Upper lobe of left lung (tissue), 6 donors: ENCODE measurements at regions not wholly inside any gene's neighbourhood (a gene's known extent, or its start where the extent isn't known, plus 50 kb on each side); places are given as distances from the start of the nearest gene placed in this dataset.

Source experiments
- ATAC-seq, 2 donors: fragments of 200-7000 bp; cut with Tn5 transposase; one replicate each; pipeline ENCODE4 v1.9.1; 2022; ENCODE audit warnings: mild to moderate bottlenecking in 2 of 2, moderate library complexity in 2 of 2; ENCODE audit not compliant: low FRiP score in 2 of 2
- DNase-seq, 2 donors: peaks; one replicate each; pipeline ENCODE4 v3.0.0-alpha.2; 2019 to 2020
- H3K27ac ChIP-seq, 4 donors: fragments of 200-600 bp; sonication (generic); one replicate each; pipeline ENCODE4 v1.5.1; 2016 to 2019
- H3K27me3 ChIP-seq, 4 donors: fragments of 200-600 bp; sonication (generic); one replicate each; pipeline ENCODE4 v1.5.1; 2017 to 2019
- H3K36me3 ChIP-seq, 4 donors: fragments of 200-600 bp; sonication (generic); one replicate each; pipeline ENCODE4 v1.5.1; 2016 to 2019
- H3K4me1 ChIP-seq, 4 donors: fragments of 200-600 bp; sonication (generic); one replicate each; pipeline ENCODE4 v1.5.1; 2018 to 2019
- H3K4me3 ChIP-seq, 4 donors: fragments of 200-600 bp; sonication (generic); one replicate each; pipeline ENCODE4 v1.5.1; 2017 to 2019; ENCODE audit warnings: mild to moderate bottlenecking in 2 of 4, moderate library complexity in 1 of 4
- H3K9me3 ChIP-seq, 4 donors: fragments of 200-600 bp; sonication (generic); one replicate each; pipeline ENCODE4 v1.5.1; 2018 to 2019
- CTCF ChIP-seq, 6 experiments: fragments of 450-650 bp in 4 of 6; fragments of 200-600 bp in 2 of 6; sonication (generic) in 2 of 6; IDR thresholded peaks; one replicate each; pipeline ENCODE4 v1.5.1; 2016 to 2019; ENCODE audit warnings: antibody characterized with exemption in 6 of 6
- EP300 ChIP-seq, 4 donors: sonication (generic); formaldehyde crosslinking; IDR thresholded peaks; one replicate each; pipeline ENCODE4 v1.5.1; 2017; ENCODE audit warnings: antibody characterized with exemption in 4 of 4, control low read depth in 2 of 4
- POLR2A ChIP-seq, 4 donors: fragments of 450-650 bp; IDR thresholded peaks; one replicate each; pipeline ENCODE4 v1.5.1; 2016 to 2017; ENCODE audit warnings: antibody characterized with exemption in 4 of 4, mild to moderate bottlenecking in 2 of 4
- POLR2AphosphoS5 ChIP-seq, 2 donors: sonication (generic); formaldehyde crosslinking; IDR thresholded peaks; one replicate each; pipeline ENCODE4 v1.5.1; 2017; ENCODE audit warnings: antibody characterized with exemption in 2 of 2
- WGBS, 2 donors: methylation state at CpG; one replicate each; pipeline ENCODE4 v1.1.5; 2017 to 2018; 5-methylcytosine and 5-hydroxymethylcytosine counted together
- donor health status: DM: no; HTN: no; CAD: no; lungs with moderate emphysema.
- donor health status: DM: no; HTN: yes; CAD: no; lungs with severe emphysema.

- ATAC-seq (no peak), DNase-seq (no peak)
- no peaks in the 10 kb centered on the region for H3K9me3 ChIP-seq
- no peak overlapping the region for H3K4me3 ChIP-seq
- H3K36me3 ChIP-seq, result no peaks in the 10 kb centered on the region
- no peaks in the 10 kb centered on the region for H3K27me3 ChIP-seq
- H3K27ac ChIP-seq, result no peak overlapping the region
- TF ChIP-seq EP300 (IDR thresholded peaks at IDR 0.05) (no peak), POLR2AphosphoS5 (IDR thresholded peaks at IDR 0.05) (no peak), CTCF (IDR thresholded peaks at IDR 0.05) (no peak), POLR2A (IDR thresholded peaks at IDR 0.05) (no peak)
- 31 to 89% methylated on average over 1 of the region's 1 CpG for WGBS, 2 donors
- H3K4me1 ChIP-seq, result no peaks in the 10 kb centered on the region
Observed at GRCh38 chr9:28318515-28318914, 745.2 kb upstream of the C9orf72 start.

GRCh38 chr9:28319981-28320380, 746.7 kb upstream of the C9orf72 start:
- Histone ChIP-seq H3K4me3 (no peak overlapping the region), H3K36me3 (no peaks in the 10 kb centered on the region), H3K4me1 (no peaks in the 10 kb centered on the region), H3K9me3 (no peaks in the 10 kb centered on the region), H3K27ac (no peak overlapping the region), H3K27me3 (no peaks in the 10 kb centered on the region)
- no peak for ATAC-seq
- TF ChIP-seq POLR2A (IDR thresholded peaks at IDR 0.05) (no peak), EP300 (IDR thresholded peaks at IDR 0.05) (no peak), CTCF (IDR thresholded peaks at IDR 0.05) (no peak), POLR2AphosphoS5 (IDR thresholded peaks at IDR 0.05) (no peak)
- no peak for DNase-seq
- WGBS, 2 donors, result 70 to 79% methylated on average over 2 of the region's 2 CpGs

GRCh38 chr9:28320616-28321015, 747.3 kb upstream of the C9orf72 start:
- Histone ChIP-seq H3K27ac (no peak overlapping the region), H3K9me3 (no peaks in the 10 kb centered on the region), H3K36me3 (no peaks in the 10 kb centered on the region), H3K27me3 (no peaks in the 10 kb centered on the region), H3K4me1 (no peaks in the 10 kb centered on the region), H3K4me3 (no peak overlapping the region)
- 34 to 42% methylated on average over 5 of the region's 5 CpGs for WGBS, 2 donors
- no peak for DNase-seq
- ATAC-seq, result no peak
- TF ChIP-seq EP300 (IDR thresholded peaks at IDR 0.05) (no peak), POLR2A (IDR thresholded peaks at IDR 0.05) (no peak), POLR2AphosphoS5 (IDR thresholded peaks at IDR 0.05) (no peak), CTCF (IDR thresholded peaks at IDR 0.05) (no peak)

- TF ChIP-seq POLR2AphosphoS5 (IDR thresholded peaks at IDR 0.05) (no peak), EP300 (IDR thresholded peaks at IDR 0.05) (no peak), POLR2A (IDR thresholded peaks at IDR 0.05) (no peak), CTCF (IDR thresholded peaks at IDR 0.05) (no peak)
- DNase-seq, result no peak
- no peak overlapping the region for H3K4me3 ChIP-seq
- no peaks in the 10 kb centered on the region for H3K9me3 ChIP-seq
- no peak overlapping the region for H3K27ac ChIP-seq
- no peak for ATAC-seq
- WGBS, 2 donors, result 76 to 91% methylated on average over 3 of the region's 3 CpGs
- H3K27me3 ChIP-seq, result no peaks in the 10 kb centered on the region
- H3K4me1 ChIP-seq, result no peaks in the 10 kb centered on the region
- H3K36me3 ChIP-seq, result no peaks in the 10 kb centered on the region
Observed at GRCh38 chr9:28329323-28329722, 756.0 kb upstream of the C9orf72 start.

GRCh38 chr9:28332648-28333047, 759.4 kb upstream of the C9orf72 start:
- no peak for TF ChIP-seq POLR2AphosphoS5 (IDR thresholded peaks at IDR 0.05)
- H3K4me1 ChIP-seq, result no peaks in the 10 kb centered on the region
- H3K4me3 ChIP-seq, result no peak overlapping the region
- ATAC-seq (no peak), DNase-seq (no peak)
- H3K27ac ChIP-seq, result no peak overlapping the region
- H3K9me3 ChIP-seq, result no peaks in the 10 kb centered on the region
- 53 to 67% methylated on average over 3 of the region's 3 CpGs for WGBS, 2 donors
- no peaks in the 10 kb centered on the region for H3K36me3 ChIP-seq
- no peaks in the 10 kb centered on the region for H3K27me3 ChIP-seq
